Activated naive CD4-positive, alpha-beta T cell treated with anti-CD3 and anti-CD28 coated beads, Interleukin-2, amount 10 ng/mL, durations not matched to agents 7 days and 5 days (primary cell): ENCODE measurements at regions not wholly inside any gene's neighbourhood (a gene's known extent, or its start where the extent isn't known, plus 50 kb on each side); places are given as distances from the start of the nearest gene placed in this dataset.

Experiments used
- CTCF ChIA-PET: fragments of 350-600 bp; sonication (Branson Sonifier 250); formaldehyde crosslinking; loops from one replicate; lab custom pipeline; 2021; ENCODE audit warnings: antibody characterized with exemption; lab: Charles Lee
- DNase-seq: peaks from one replicate; pipeline ENCODE4 v3.0.0-alpha.2; 2020
- H3K27ac Mint-ChIP-seq: one replicate; pipeline ENCODE4 v1.8.0; 2021; ENCODE audit warnings: mild to moderate bottlenecking, moderate library complexity, mixed read lengths
- H3K27me3 Mint-ChIP-seq: one replicate; pipeline ENCODE4 v1.8.0; 2021; ENCODE audit warnings: mild to moderate bottlenecking, mixed read lengths
- H3K36me3 Mint-ChIP-seq: one replicate; pipeline ENCODE4 v1.8.0; 2021; ENCODE audit warnings: mixed read lengths
- H3K4me1 Mint-ChIP-seq: one replicate; pipeline ENCODE4 v1.8.0; 2021; ENCODE audit warnings: mixed read lengths
- H3K4me3 Mint-ChIP-seq: one replicate; pipeline ENCODE4 v1.8.0; 2021; ENCODE audit warnings: mild to moderate bottlenecking, moderate library complexity, mixed read lengths
- H3K9me3 Mint-ChIP-seq: one replicate; pipeline ENCODE4 v1.8.0; 2021; ENCODE audit warnings: mixed read lengths

DNA sequence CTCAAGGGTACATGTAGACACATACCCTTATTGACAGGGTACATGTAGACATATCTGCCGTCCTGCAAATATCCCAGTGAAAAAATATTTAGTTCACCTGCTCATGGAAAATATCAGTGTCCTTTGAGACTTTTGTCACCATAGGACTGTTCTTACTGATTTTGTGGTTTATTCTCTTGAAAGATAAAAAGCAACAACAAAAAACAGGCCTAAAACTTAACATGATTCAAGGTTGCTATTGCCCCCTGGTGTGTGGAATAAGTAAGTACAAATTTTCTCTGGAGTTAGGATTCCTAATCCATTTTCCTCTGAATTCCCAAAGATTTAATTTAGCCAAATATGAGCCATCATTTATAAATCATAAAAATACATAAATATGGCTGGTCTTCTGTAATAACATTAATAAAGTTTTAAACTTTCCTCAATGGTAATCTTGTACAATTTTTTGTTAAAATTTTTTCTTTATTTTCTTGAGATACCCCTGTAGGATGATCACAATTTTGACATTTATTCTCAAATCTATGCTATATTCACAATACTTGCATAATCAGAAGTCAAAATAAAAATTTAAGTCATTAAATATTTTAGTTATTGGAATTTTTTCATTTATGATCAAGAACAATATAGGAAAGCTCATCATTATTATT lies 741.4 kb upstream of the POT1 start:
- no peaks in the 10 kb centered on the region for H3K36me3 Mint-ChIP-seq
- H3K4me1 Mint-ChIP-seq, result no peaks in the 10 kb centered on the region
- CTCF ChIA-PET, result no interaction called here
- H3K9me3 Mint-ChIP-seq, result no peaks in the 10 kb centered on the region
- H3K4me3 Mint-ChIP-seq, result no peak overlapping the region
- DNase-seq, result no peak
- H3K27me3 Mint-ChIP-seq, result no peaks in the 10 kb centered on the region
- no peak overlapping the region for H3K27ac Mint-ChIP-seq

DNA sequence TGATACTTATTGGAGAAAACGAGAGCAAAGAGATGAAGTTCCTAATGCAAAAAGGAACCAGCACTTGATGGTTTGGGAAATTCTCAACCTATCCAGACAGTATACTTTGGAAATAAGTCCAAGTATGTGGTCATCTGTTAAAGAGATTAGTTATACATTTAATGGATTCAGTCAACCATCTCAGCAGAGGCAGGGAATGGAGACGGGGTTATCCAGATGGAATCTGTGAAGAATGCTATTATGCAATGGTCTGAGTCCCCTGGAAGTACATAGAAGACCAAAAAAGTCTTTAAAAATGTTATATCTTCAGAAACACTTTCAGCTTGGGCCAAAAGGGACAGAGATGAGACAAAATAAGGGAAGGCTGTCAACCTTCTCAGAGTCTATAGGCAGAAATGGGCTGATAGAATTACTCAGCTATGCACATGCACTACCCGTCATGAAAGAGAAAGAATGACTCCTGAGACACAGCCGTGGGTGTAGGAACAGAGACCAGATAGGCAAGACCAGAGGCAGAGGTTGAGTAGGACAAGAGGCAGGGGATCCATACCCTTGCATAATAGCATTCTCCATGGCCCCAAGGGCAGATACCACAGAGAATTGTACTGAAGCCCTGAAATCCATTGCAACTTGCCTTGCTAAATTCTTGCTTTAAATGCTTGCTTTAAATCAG lies 738.8 kb upstream of the POT1 start:
- CTCF ChIA-PET, result no interaction called here
- H3K9me3 Mint-ChIP-seq, result no peaks in the 10 kb centered on the region
- H3K4me3 Mint-ChIP-seq, result no peak overlapping the region
- H3K27me3 Mint-ChIP-seq, result no peaks in the 10 kb centered on the region
- no peaks in the 10 kb centered on the region for H3K36me3 Mint-ChIP-seq
- no peak for DNase-seq
- H3K4me1 Mint-ChIP-seq, result no peaks in the 10 kb centered on the region
- no peak overlapping the region for H3K27ac Mint-ChIP-seq

DNA sequence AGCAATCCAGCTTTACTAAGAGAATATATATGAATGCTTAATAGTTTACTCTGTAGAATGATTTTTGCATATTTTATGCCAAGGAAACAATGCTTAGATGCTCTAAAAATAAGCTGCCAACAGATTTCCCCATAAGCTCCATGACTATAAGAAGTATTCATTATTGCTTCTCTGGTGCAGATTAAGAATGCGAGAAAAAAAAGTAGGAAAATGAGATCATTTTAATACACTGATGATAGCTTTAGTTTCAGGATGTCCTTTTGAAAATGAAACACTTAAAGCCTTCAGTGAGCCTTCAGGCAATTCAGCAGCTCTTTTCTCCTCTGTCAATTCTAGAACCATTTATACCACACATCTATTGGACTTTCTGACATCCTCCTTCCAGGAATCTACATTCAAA lies 735.0 kb upstream of the POT1 start:
- CTCF ChIA-PET, result no interaction called here

DNA sequence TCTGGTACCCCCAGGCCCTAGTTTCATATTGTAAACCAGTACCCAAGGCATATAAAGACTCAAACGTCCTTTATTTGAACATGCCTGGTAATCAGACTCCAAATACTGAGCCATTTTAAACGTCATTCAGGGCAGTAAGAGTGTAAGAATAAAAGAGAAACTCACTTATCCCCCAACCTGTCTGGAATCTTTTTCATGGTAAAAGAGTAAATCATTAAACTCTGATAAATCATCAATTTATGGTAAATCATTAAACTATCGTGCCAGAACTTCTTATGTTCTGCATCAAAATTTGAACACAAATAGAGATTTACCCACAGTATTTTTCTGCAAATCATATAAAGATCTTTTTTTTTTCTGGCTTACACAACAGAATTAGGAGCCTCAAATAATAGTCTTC lies 734.3 kb upstream of the POT1 start:
- Mint-ChIP-seq H3K27me3 (no peaks in the 10 kb centered on the region), H3K4me1 (no peaks in the 10 kb centered on the region), H3K9me3 (peaks cover 3% of the 10 kb centered on the region), H3K4me3 (no peak overlapping the region), H3K36me3 (no peaks in the 10 kb centered on the region), H3K27ac (no peak overlapping the region)
- CTCF ChIA-PET, result no interaction called here
- no peak for DNase-seq

More for the DNA sequence above, 735.0 kb upstream of the POT1 start:
- Mint-ChIP-seq H3K27me3 (no peaks in the 10 kb centered on the region), H3K4me3 (no peak overlapping the region), H3K4me1 (no peaks in the 10 kb centered on the region), H3K27ac (no peak overlapping the region), H3K36me3 (no peaks in the 10 kb centered on the region), H3K9me3 (peaks cover 3% of the 10 kb centered on the region)
- no peak for DNase-seq

DNA sequence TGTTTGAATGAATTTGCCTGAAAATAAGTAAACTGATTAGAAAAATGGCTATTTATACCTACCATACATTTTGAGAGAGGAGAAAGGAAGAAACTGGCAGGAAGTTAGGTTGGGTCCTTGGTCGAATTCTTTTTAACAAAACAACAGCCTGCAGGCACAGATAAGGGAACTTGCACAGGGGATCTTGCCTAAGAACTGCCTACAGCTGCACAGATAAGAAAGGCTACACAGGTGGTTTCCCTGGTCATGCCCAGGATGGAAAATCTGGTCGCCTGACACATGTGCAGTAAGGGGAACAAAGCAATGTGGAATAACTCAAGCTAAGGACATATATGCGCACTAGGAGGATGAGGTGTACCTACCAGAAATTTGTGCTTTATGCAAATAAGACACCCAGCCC lies 732.1 kb upstream of the POT1 start:
- Mint-ChIP-seq H3K27me3 (no peaks in the 10 kb centered on the region), H3K9me3 (peaks cover 3% of the 10 kb centered on the region), H3K36me3 (no peaks in the 10 kb centered on the region), H3K27ac (no peak overlapping the region), H3K4me3 (no peak overlapping the region), H3K4me1 (no peaks in the 10 kb centered on the region)
- CTCF ChIA-PET, result no interaction called here
- DNase-seq, result no peak

DNA sequence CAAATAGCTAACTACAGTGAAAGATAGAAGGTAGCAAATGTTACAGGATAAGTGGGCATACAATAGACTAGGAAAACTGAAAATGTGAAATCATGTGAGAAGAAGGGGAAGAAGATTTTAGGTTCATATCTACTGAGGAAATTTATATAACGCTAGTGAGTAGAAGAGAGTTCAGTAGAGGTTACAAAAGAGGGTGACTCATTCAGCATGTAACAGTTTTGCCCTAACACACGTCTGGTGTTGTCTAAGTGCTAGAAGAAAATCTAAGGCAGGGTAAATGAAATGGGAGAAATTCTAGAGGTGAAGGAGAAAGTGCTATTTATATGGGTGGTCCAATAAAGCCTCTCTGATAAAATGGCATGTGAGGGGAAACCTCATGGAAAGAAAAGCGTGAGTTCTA lies 731.4 kb upstream of the POT1 start:
- Mint-ChIP-seq H3K27ac (no peak overlapping the region), H3K4me1 (no peaks in the 10 kb centered on the region), H3K27me3 (no peaks in the 10 kb centered on the region), H3K36me3 (no peaks in the 10 kb centered on the region), H3K9me3 (peaks cover 3% of the 10 kb centered on the region), H3K4me3 (no peak overlapping the region)
- CTCF ChIA-PET, result no interaction called here
- no peak for DNase-seq

DNA sequence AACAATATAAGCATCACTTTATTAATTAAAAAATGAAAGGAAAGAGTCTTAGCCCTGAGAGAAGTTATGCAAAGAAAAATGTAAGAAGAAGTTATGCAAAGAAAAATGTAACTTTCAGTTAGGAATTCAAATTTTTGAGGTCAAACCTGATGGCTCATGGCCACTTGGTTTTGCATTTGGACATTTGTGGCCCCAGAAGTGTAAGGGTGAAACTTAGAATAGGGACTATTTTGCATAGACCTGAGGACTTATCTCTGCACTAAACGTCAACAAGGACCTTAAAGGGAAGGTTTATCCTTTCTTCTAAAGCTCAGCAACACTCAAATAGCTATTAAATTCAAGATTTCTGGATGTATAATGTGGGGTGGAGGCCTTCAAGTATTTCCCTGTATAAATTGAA lies 724.5 kb upstream of the POT1 start:
- H3K4me3 Mint-ChIP-seq, result no peak overlapping the region
- CTCF ChIA-PET, result no interaction called here
- no peak for DNase-seq
- no peaks in the 10 kb centered on the region for H3K27me3 Mint-ChIP-seq
- H3K36me3 Mint-ChIP-seq, result no peaks in the 10 kb centered on the region
- H3K9me3 Mint-ChIP-seq, result no peaks in the 10 kb centered on the region
- no peak overlapping the region for H3K27ac Mint-ChIP-seq
- H3K4me1 Mint-ChIP-seq, result no peaks in the 10 kb centered on the region

DNA sequence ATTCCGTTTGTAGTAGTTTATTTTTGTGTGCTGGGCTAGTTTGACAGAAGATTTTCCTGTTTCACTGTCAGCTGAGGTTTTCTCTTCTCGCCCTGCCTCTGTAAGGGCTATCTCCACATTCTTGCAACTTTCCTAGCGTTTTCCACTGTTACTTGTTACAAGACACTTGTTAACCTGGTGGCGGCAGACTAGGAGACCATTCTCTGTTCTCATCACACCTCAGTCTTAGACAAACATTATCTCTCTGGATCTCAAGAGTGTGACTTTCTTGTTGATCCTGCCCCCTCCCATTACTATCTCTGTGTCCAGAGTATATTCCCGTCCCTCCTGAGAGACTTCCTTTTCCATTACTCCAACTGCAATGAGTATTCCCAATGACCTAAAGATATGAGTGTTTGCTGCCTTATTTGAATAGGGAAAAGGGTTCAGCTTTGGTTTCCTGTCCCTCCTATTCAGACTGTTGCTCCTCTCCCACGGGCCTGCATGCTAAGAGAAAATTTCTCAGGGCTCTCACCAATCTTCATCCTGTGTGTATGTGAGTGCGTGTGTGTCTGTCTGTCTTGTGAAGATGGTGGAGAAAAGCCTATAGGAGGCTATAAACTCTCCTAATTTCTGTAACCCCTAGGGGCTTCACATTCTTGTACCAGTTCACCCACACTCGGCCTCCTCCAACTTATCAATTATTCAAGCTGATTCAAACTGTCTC lies 722.4 kb upstream of the POT1 start:
- Mint-ChIP-seq H3K4me3 (no peak overlapping the region), H3K4me1 (no peaks in the 10 kb centered on the region), H3K36me3 (no peaks in the 10 kb centered on the region), H3K9me3 (peaks cover 7% of the 10 kb centered on the region), H3K27me3 (no peaks in the 10 kb centered on the region), H3K27ac (no peak overlapping the region)
- CTCF ChIA-PET, result no interaction called here
- no peak for DNase-seq

DNA sequence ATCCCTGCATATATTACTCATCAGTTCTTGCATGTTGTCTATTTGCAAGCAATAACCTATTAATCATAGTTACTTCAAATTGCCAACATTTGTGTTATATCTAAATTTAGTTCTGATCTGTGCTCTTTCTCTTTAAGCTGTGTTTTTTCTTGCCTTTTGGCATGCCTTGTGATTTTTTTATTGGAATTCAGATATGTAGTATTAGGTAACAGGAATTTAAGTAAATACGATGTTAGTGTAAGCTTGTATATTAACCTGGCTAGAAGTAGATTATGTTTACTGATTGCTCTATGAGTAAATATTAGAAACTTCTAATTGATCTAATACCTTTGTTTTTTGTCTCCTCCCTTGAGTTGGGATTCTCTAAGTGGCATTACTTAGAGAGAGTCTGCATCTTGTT lies 718.9 kb upstream of the POT1 start:
- H3K4me3 Mint-ChIP-seq, result no peak overlapping the region
- no peak overlapping the region for H3K27ac Mint-ChIP-seq
- H3K36me3 Mint-ChIP-seq, result no peaks in the 10 kb centered on the region
- CTCF ChIA-PET, result no interaction called here
- no peak for DNase-seq
- H3K9me3 Mint-ChIP-seq, result peaks cover 8% of the 10 kb centered on the region
- no peaks in the 10 kb centered on the region for H3K4me1 Mint-ChIP-seq
- H3K27me3 Mint-ChIP-seq, result no peaks in the 10 kb centered on the region

DNA sequence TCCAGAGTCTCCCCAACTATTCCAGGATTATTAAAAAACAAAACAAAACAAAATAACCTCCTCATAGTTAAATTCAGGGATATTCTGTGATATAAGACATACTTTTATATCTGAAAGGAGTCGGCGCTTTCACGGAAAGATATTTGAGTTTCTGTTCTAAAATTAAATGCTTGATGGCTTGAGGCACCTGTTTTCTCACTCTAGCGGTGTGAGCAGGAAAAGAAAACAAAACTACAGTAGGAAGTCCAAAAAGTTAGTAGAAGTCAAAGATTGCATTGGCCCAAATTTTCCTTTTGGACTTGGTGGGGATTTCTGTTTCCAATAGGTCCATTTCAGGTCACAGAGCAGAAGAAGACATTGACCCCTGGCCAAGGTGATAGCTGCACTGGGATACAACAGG lies 716.1 kb upstream of the POT1 start:
- Mint-ChIP-seq H3K9me3 (peaks cover 12% of the 10 kb centered on the region), H3K27ac (no peak overlapping the region), H3K36me3 (no peaks in the 10 kb centered on the region), H3K27me3 (no peaks in the 10 kb centered on the region), H3K4me3 (no peak overlapping the region), H3K4me1 (no peaks in the 10 kb centered on the region)
- CTCF ChIA-PET, result no interaction called here
- no peak for DNase-seq

DNA sequence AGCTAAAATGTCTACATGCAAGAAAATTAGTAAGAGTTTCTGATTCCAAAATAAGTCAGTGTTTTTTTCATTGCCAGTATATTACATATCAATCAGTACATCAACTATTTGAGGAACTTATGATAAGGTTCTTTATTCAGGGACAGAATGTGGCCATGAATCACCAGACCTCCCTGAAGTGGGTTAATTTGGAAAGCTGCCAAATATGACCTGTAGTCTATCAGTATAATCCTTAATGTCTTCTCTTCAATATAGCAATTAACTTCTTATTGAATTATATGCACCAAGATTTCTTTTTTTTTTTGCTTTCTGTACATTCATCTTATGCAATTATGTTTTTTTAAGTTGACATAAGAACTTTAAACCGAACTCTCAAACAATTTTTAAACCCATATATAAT lies 714.5 kb upstream of the POT1 start:
- Mint-ChIP-seq H3K27me3 (no peaks in the 10 kb centered on the region), H3K4me3 (no peak overlapping the region), H3K27ac (no peak overlapping the region), H3K4me1 (no peaks in the 10 kb centered on the region), H3K36me3 (no peaks in the 10 kb centered on the region), H3K9me3 (peaks cover 12% of the 10 kb centered on the region)
- DNase-seq, result no peak
- CTCF ChIA-PET, result no interaction called here

DNA sequence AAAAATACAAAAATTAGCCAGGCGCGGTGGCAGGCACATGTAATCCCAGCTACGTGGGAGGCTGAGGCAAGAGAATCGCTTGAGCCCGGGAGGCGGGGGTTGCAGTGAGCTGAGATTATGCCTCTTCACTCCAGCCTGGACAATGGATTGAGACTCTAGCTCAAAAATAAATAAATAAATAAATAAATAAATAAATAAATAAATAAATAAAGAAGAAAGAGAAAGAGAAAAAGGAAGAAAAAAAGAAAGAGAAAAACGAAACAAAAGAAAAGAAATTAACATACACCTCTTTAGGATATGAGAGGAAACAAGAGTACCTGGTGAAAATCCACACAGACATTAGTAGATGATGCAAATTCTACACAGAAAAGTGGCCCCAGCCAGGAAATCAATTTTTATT lies 713.7 kb upstream of the POT1 start:
- CTCF ChIA-PET, result no interaction called here
- Mint-ChIP-seq H3K27ac (no peak overlapping the region), H3K36me3 (no peaks in the 10 kb centered on the region), H3K27me3 (no peaks in the 10 kb centered on the region), H3K4me3 (no peak overlapping the region), H3K9me3 (peaks cover 7% of the 10 kb centered on the region), H3K4me1 (no peaks in the 10 kb centered on the region)
- no peak for DNase-seq

DNA sequence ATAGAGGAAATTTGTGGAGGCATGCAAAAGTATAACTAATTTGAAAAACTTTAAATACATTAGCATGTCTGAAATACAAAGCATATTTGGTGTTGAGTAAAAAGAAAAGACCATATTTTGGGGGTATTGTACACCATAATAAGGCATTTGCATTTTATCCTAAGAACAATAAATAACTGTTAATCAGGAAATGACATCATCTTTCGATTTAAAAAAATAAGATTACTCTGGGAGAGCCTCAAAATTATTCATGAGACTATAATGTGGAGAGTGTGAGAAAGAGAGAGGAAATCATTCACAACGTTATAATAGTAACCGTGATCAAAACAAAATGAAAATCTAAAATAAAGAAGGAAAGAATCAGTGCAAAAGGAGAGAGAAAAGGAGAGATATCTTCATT lies 712.3 kb upstream of the POT1 start:
- Mint-ChIP-seq H3K27me3 (no peaks in the 10 kb centered on the region), H3K4me3 (no peak overlapping the region), H3K9me3 (peaks cover 4% of the 10 kb centered on the region), H3K36me3 (no peaks in the 10 kb centered on the region), H3K4me1 (no peaks in the 10 kb centered on the region), H3K27ac (no peak overlapping the region)
- CTCF ChIA-PET, result no interaction called here
- no peak for DNase-seq

DNA sequence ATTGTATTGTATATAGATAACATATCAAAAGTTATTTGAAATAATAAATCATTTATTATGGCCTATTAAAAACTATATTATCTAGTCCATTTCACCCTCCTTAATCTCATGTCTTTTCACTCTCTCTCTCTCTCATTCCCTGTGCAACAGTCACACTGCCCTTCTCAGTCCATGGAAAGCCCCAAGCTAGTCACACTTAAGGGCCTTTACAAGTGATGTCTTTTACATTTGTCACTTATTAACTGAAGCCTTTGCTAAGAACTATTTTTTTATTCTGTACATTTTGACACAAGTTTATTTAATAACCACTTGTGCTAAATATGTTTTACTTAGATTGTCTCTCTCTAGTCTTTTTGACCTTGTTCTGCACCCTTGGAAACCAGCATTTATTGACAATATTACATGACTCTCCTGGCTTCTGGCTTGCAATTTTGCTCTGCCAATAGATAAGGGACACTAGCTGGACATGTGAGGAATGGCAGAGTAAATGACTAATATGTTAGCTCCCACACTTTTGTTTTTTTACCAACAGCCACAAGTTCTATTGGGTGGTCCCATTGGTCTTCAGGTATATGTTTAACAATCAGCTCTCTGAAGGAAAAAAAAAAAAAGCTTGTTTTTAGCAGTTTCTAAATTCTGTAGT lies 706.8 kb upstream of the POT1 start:
- Mint-ChIP-seq H3K27me3 (no peaks in the 10 kb centered on the region), H3K4me3 (no peak overlapping the region), H3K36me3 (no peaks in the 10 kb centered on the region), H3K9me3 (peaks cover 4% of the 10 kb centered on the region), H3K4me1 (no peaks in the 10 kb centered on the region), H3K27ac (no peak overlapping the region)
- no peak for DNase-seq
- CTCF ChIA-PET, result no interaction called here

DNA sequence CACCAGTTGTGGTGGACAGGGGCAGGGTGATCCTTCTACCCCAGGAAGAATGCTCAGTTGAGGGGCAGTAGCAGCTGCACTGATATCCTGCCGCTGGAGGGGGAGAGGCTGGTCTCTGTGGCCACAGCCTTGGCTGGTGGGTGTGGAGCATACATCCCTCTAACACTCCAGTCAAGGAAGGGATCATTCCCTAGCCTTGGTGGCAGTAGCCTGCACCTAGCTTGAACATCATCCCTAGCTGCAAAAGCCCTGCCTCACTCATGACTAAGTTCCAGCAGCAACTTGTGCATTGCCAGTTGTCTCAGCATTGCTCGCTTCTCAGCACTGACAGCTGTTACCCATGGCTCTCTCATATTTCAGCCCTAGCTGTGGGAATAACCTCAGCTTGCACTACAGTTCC lies 688.9 kb upstream of the POT1 start:
- no peaks in the 10 kb centered on the region for H3K36me3 Mint-ChIP-seq
- H3K27me3 Mint-ChIP-seq, result no peaks in the 10 kb centered on the region
- DNase-seq, result no peak
- no peak overlapping the region for H3K4me3 Mint-ChIP-seq
- H3K9me3 Mint-ChIP-seq, result peaks cover 16% of the 10 kb centered on the region
- no peak overlapping the region for H3K27ac Mint-ChIP-seq
- no peaks in the 10 kb centered on the region for H3K4me1 Mint-ChIP-seq
- CTCF ChIA-PET, result no interaction called here
